GM12872 (cell line): ENCODE measurements at regions not wholly inside any gene's neighbourhood (a gene's known extent, or its start where the extent isn't known, plus 50 kb on each side); places are given as distances from the start of the nearest gene placed in this dataset.

ENCODE experiments used
- TF ChIP-seq, protein P1 (sequence below): IDR thresholded peaks from 3 replicates; pipeline ENCODE4 v1.5.1; 2011; ENCODE audit warnings: low read depth, mild to moderate bottlenecking, low read length, moderate library complexity; ENCODE audit not compliant: insufficient read depth

GRCh38 chr5:126366199-126366560, 57.0 kb upstream of the GRAMD2B start:
- TF ChIP-seq, protein P1, sequence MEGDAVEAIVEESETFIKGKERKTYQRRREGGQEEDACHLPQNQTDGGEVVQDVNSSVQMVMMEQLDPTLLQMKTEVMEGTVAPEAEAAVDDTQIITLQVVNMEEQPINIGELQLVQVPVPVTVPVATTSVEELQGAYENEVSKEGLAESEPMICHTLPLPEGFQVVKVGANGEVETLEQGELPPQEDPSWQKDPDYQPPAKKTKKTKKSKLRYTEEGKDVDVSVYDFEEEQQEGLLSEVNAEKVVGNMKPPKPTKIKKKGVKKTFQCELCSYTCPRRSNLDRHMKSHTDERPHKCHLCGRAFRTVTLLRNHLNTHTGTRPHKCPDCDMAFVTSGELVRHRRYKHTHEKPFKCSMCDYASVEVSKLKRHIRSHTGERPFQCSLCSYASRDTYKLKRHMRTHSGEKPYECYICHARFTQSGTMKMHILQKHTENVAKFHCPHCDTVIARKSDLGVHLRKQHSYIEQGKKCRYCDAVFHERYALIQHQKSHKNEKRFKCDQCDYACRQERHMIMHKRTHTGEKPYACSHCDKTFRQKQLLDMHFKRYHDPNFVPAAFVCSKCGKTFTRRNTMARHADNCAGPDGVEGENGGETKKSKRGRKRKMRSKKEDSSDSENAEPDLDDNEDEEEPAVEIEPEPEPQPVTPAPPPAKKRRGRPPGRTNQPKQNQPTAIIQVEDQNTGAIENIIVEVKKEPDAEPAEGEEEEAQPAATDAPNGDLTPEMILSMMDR, result no peak

GRCh38 chr5:126368239-126368812, 54.9 kb upstream of the GRAMD2B start:
- TF ChIP-seq, protein P1, result no peak

GRCh38 chr5:126369083-126369482, 54.1 kb upstream of the GRAMD2B start:
- TF ChIP-seq, protein P1, result no peak

GRCh38 chr5:126369995-126370731, 53.0 kb upstream of the GRAMD2B start:
- TF ChIP-seq, protein P1, result no peak

- TF ChIP-seq, protein P1, result no peak
These were observed 52.2 kb upstream of the GRAMD2B start for GRCh38 chr5:126370796-126371718.

GRCh38 chr5:126373375-126374108, 49.7 kb upstream of the GRAMD2B start:
- TF ChIP-seq, protein P1, result no peak
